ENCODE measurements at regions not wholly inside any gene's neighbourhood (a gene's known extent, or its start where the extent isn't known, plus 50 kb on each side); places are given as distances from the start of the nearest gene placed in this dataset.

DNA sequence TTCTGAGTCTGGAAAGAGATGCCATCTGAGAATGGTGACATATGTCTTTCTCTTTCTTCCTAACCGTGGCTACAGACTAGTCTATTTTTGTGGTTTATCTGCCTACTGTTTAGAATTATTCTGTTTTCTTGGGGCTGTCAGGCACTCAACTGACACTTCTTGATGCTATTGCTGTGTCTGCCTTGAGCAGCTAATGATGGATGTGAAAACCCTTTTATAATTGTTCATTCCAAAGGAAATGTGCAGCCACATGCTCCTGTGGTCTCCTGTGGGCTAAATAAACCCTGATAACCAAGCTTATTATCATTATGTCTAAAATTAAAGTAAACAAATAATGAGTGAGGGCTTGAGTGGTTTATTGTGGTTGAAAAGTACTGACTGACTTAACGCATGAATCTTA lies 52.7 kb upstream of the CXADR start:
- no peaks in the 10 kb centered on the region for H3K27me3 Mint-ChIP-seq (ENCODE audit: insufficient read depth, unreplicated experiment)
- H3K27ac Mint-ChIP-seq (ENCODE audit: unreplicated experiment): no peak overlapping the region
- TF ChIP-seq, protein P1, sequence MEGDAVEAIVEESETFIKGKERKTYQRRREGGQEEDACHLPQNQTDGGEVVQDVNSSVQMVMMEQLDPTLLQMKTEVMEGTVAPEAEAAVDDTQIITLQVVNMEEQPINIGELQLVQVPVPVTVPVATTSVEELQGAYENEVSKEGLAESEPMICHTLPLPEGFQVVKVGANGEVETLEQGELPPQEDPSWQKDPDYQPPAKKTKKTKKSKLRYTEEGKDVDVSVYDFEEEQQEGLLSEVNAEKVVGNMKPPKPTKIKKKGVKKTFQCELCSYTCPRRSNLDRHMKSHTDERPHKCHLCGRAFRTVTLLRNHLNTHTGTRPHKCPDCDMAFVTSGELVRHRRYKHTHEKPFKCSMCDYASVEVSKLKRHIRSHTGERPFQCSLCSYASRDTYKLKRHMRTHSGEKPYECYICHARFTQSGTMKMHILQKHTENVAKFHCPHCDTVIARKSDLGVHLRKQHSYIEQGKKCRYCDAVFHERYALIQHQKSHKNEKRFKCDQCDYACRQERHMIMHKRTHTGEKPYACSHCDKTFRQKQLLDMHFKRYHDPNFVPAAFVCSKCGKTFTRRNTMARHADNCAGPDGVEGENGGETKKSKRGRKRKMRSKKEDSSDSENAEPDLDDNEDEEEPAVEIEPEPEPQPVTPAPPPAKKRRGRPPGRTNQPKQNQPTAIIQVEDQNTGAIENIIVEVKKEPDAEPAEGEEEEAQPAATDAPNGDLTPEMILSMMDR (IDR thresholded peaks at IDR 0.05; ENCODE audit: insufficient read depth in 1 of 2, low read depth in 1 of 2, low read length in 1 of 2, severe bottlenecking in 1 of 2, unreplicated experiment in 1 of 2): no peak
- no peaks in the 10 kb centered on the region for H3K9me3 Mint-ChIP-seq (ENCODE audit: unreplicated experiment)
- Histone ChIP-seq H3K4me1 (peaks cover 19% of the 10 kb centered on the region), H3K4me3 (ENCODE audit: low read depth, low read length) (no peak overlapping the region), H3K36me3 (ENCODE audit: control insufficient read depth, insufficient read depth, low read length) (no peaks in the 10 kb centered on the region), H3K27me3 (replicated peaks; ENCODE audit: control insufficient read depth, insufficient read depth, low read length) (no peaks in the 10 kb centered on the region), H3K9me3 (0 out of 2 replicates have a peak, but pooled peaks cover 3% of the 10 kb centered on the region)
- no TSS peak for BruUV-seq (replicated peaks)
- intact Hi-C loops (cut with micrococcal nuclease; ENCODE audit: unreplicated experiment): loop anchor here (10.0 kb wide), 1 partner anchor 125 kb away; no protein-coding TSS in a partner anchor
- ChIA-PET CTCF (no interaction called here), POLR2A (no interaction called here)
- H3K4me3 Mint-ChIP-seq (ENCODE audit: unreplicated experiment): no peak overlapping the region
- H3K36me3 Mint-ChIP-seq (ENCODE audit: insufficient read depth, unreplicated experiment): peaks cover 9% of the 10 kb centered on the region
- no peak for DNase-seq
- peaks cover 10% of the 10 kb centered on the region for H3K4me1 Mint-ChIP-seq (ENCODE audit: low read depth, unreplicated experiment)

DNA sequence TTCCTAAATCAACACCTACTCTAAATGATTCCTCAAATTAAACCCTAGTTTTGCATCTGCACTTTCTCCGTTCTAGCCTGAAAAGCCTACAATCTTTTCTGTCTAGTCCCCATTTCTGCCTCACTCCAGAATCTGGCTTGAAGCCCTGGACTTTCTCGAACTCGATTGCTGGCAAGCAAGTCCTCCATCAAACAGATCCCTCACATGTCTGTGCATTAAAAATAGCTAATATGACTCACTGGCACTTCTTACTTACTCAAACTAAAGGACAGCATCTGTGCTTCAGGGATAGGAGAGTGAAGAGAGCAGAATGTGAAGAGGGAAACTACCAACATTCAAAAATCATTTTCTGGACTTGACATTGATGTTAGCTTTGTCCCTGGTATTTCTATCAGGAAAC lies 51.8 kb upstream of the CXADR start:
- no peaks in the 10 kb centered on the region for H3K9me3 Mint-ChIP-seq (ENCODE audit: unreplicated experiment)
- CTCF ChIA-PET: no interaction called here
- H3K4me1 Mint-ChIP-seq (ENCODE audit: low read depth, unreplicated experiment): peaks cover 10% of the 10 kb centered on the region
- H3K27ac Mint-ChIP-seq (ENCODE audit: unreplicated experiment): no peak overlapping the region
- DNase-seq: no peak
- no peak overlapping the region for H3K4me3 Mint-ChIP-seq (ENCODE audit: unreplicated experiment)
- intact Hi-C loops (cut with micrococcal nuclease; ENCODE audit: unreplicated experiment): loop anchor here (10.0 kb wide), 1 partner anchor 124 kb away; no protein-coding TSS in a partner anchor
- Histone ChIP-seq H3K4me1 (peaks cover 19% of the 10 kb centered on the region), H3K36me3 (ENCODE audit: control insufficient read depth, insufficient read depth, low read length) (no peaks in the 10 kb centered on the region), H3K9me3 (0 out of 2 replicates have a peak, but pooled peaks cover 3% of the 10 kb centered on the region), H3K4me3 (ENCODE audit: low read depth, low read length) (no peak overlapping the region), H3K27me3 (replicated peaks; ENCODE audit: control insufficient read depth, insufficient read depth, low read length) (no peaks in the 10 kb centered on the region)
- POLR2A ChIA-PET: no interaction called here
- TF ChIP-seq, protein P1 (IDR thresholded peaks at IDR 0.05; ENCODE audit: insufficient read depth in 1 of 2, low read depth in 1 of 2, low read length in 1 of 2, severe bottlenecking in 1 of 2, unreplicated experiment in 1 of 2): no peak
- BruUV-seq (replicated peaks): no TSS peak
- H3K27me3 Mint-ChIP-seq (ENCODE audit: insufficient read depth, unreplicated experiment): no peaks in the 10 kb centered on the region
- H3K36me3 Mint-ChIP-seq (ENCODE audit: insufficient read depth, unreplicated experiment): peaks cover 9% of the 10 kb centered on the region

DNA sequence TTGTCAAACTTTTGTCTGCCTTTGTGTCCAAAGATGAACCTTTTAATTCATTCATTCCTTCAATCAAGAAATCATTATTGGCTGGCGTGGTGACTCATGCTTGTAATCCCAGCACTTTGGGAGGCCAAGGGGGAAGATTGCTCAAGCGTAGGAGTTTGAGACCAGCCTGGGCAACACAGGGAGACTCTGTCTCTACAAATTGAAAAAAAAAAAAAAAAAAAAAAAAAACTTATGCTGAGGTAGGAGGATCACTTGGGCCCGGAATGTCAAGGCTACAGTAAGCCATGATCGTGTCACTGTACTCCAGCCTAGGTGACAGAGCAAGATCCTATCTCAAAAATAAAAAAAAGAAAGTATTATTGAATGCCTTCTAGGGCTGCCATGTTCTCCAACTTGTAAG lies 51.3 kb upstream of the CXADR start:
- POLR2A ChIA-PET: no interaction called here
- Mint-ChIP-seq H3K4me1 (ENCODE audit: low read depth, unreplicated experiment) (peaks cover 15% of the 10 kb centered on the region), H3K36me3 (ENCODE audit: insufficient read depth, unreplicated experiment) (peaks cover 9% of the 10 kb centered on the region), H3K27me3 (ENCODE audit: insufficient read depth, unreplicated experiment) (no peaks in the 10 kb centered on the region), H3K27ac (ENCODE audit: unreplicated experiment) (no peak overlapping the region), H3K9me3 (ENCODE audit: unreplicated experiment) (no peaks in the 10 kb centered on the region), H3K4me3 (ENCODE audit: unreplicated experiment) (no peak overlapping the region)
- DNase-seq: no peak
- H3K9me3 ChIP-seq: 0 out of 2 replicates have a peak, but pooled peaks cover 3% of the 10 kb centered on the region
- no TSS peak for BruUV-seq (replicated peaks)
- no peak overlapping the region for H3K4me3 ChIP-seq (ENCODE audit: low read depth, low read length)
- H3K4me1 ChIP-seq: peaks cover 19% of the 10 kb centered on the region
- intact Hi-C loops (cut with micrococcal nuclease; ENCODE audit: unreplicated experiment): loop anchor here (10.0 kb wide), 1 partner anchor 123 kb away; no protein-coding TSS in a partner anchor
- TF ChIP-seq, protein P1 (IDR thresholded peaks at IDR 0.05; ENCODE audit: insufficient read depth in 1 of 2, low read depth in 1 of 2, low read length in 1 of 2, severe bottlenecking in 1 of 2, unreplicated experiment in 1 of 2): no peak
- H3K36me3 ChIP-seq (ENCODE audit: control insufficient read depth, insufficient read depth, low read length): no peaks in the 10 kb centered on the region
- H3K27me3 ChIP-seq (replicated peaks; ENCODE audit: control insufficient read depth, insufficient read depth, low read length): no peaks in the 10 kb centered on the region
- CTCF ChIA-PET: no interaction called here
